SU-DHL-6 (cell line): ENCODE measurements at regions not wholly inside any gene's neighbourhood (a gene's known extent, or its start where the extent isn't known, plus 50 kb on each side); places are given as distances from the start of the nearest gene placed in this dataset.

ENCODE experiments used
- H2AFZ ChIP-seq: fragments of 200-600 bp; sonication (generic); 2 replicates; pipeline ENCODE4 v1.6.1; 2014; ENCODE audit warnings: low read depth, mild to moderate bottlenecking, moderate library complexity, mixed read lengths, antibody characterized with exemption, low read length; ENCODE audit not compliant: severe bottlenecking
- H3F3A ChIP-seq: fragments of 200-600 bp; shearing (Covaris generic); 2 replicates; pipeline ENCODE4 v1.6.0; 2016; ENCODE audit warnings: antibody characterized with exemption, mild to moderate bottlenecking; ENCODE audit not compliant: insufficient read depth
- H3K27ac ChIP-seq: fragments of 200-600 bp; sonication (generic); 2 replicates; pipeline ENCODE4 v1.5.1; 2016; ENCODE audit warnings: low read depth, mild to moderate bottlenecking, low read length, moderate library complexity, mixed read lengths
- H3K27me3 ChIP-seq: fragments of 200-600 bp; sonication (generic), shearing (Covaris generic); 2 replicates; pipeline ENCODE4 v1.6.0; 2014; ENCODE audit warnings: mild to moderate bottlenecking, low read length
- H3K36me3 ChIP-seq: fragments of 200-600 bp; sonication (generic); 2 replicates; pipeline ENCODE4 v1.6.1; 2014; ENCODE audit warnings: mild to moderate bottlenecking, low read length, mixed read lengths
- H3K4me2 ChIP-seq: fragments of 300-600, 200-600 bp; shearing (Covaris generic), sonication (generic); 2 replicates; pipeline ENCODE4 v1.6.0; 2014; ENCODE audit warnings: low read length, low read depth, mild to moderate bottlenecking; ENCODE audit not compliant: poor library complexity, severe bottlenecking
- H3K4me3 ChIP-seq: fragments of 200-600 bp; sonication (generic); 2 replicates; pipeline ENCODE4 v1.5.1; 2014; ENCODE audit warnings: antibody characterized with exemption, low read length, mild to moderate bottlenecking, mixed read lengths; ENCODE audit not compliant: insufficient read depth, poor library complexity, severe bottlenecking
- H3K79me2 ChIP-seq: fragments of 200-600 bp; sonication (generic); 2 replicates; pipeline ENCODE4 v1.6.1; 2014; ENCODE audit warnings: mild to moderate bottlenecking, low read length, moderate library complexity; ENCODE audit not compliant: insufficient read depth
- H3K9ac ChIP-seq: fragments of 200-600 bp; sonication (generic); 2 replicates; pipeline ENCODE4 v1.7.0; 2014; ENCODE audit warnings: mild to moderate bottlenecking, low read length
- H3K9me2 ChIP-seq: fragments of 200-600 bp; sonication (generic); replicated peaks from 2 replicates; pipeline ENCODE4 v1.6.1; 2014; ENCODE audit warnings: low read length; ENCODE audit not compliant: insufficient read depth
- H3K9me3 ChIP-seq: fragments of 200-600 bp; sonication (generic); 2 replicates; pipeline ENCODE4 v1.6.1; 2014; ENCODE audit warnings: low read length, mixed read lengths; ENCODE audit not compliant: insufficient read depth
- H4K20me1 ChIP-seq: fragments of 200-600 bp; sonication (generic); 2 replicates; pipeline ENCODE4 v1.6.1; 2014; ENCODE audit warnings: low read depth, mild to moderate bottlenecking, antibody characterized with exemption, low read length, moderate library complexity, mixed read lengths
- CTCF ChIP-seq: fragments of 200-600 bp; sonication (generic); IDR thresholded peaks from one replicate; pipeline ENCODE4 v1.5.1; 2017; ENCODE audit warnings: antibody characterized with exemption, mild to moderate bottlenecking, low read length, moderate library complexity; ENCODE audit not compliant: insufficient read depth, poor library complexity, severe bottlenecking
- EZH2phosphoT487 ChIP-seq: fragments of 200-600 bp; sonication (generic), shearing (Covaris generic); conservative IDR thresholded peaks from 2 replicates; pipeline ENCODE4 v1.6.1; 2018; ENCODE audit warnings: mild to moderate bottlenecking, antibody characterized with exemption, low read length, moderate library complexity, mixed read lengths

- H3K36me3 ChIP-seq: no peaks in the 10 kb centered on the region
- no peaks in the 10 kb centered on the region for H3K9me3 ChIP-seq
- H3K9me2 ChIP-seq: no peaks in the 10 kb centered on the region
- no peaks in the 10 kb centered on the region for H3K79me2 ChIP-seq
- H3K27me3 ChIP-seq: no peaks in the 10 kb centered on the region
- no peak overlapping the region for H3K9ac ChIP-seq
- no peak overlapping the region for H3K4me3 ChIP-seq
- no peak overlapping the region for H2AFZ ChIP-seq
- H3K27ac ChIP-seq: no peak overlapping the region
- H3F3A ChIP-seq: no peaks in the 10 kb centered on the region
- H4K20me1 ChIP-seq: no peaks in the 10 kb centered on the region
- H3K4me2 ChIP-seq: no peak overlapping the region
- TF ChIP-seq EZH2phosphoT487 (no peak), CTCF (peak; percentile 65)
Observed at GRCh38 chr5:128674837-128675446, 136.9 kb upstream of the FBN2 start.

GRCh38 chr5:128681096-128681495 lies 143.1 kb upstream of the FBN2 start:
- Histone ChIP-seq H4K20me1 (no peaks in the 10 kb centered on the region), H3K9me3 (no peaks in the 10 kb centered on the region), H3K4me3 (no peak overlapping the region), H3K27me3 (no peaks in the 10 kb centered on the region), H3K9me2 (no peaks in the 10 kb centered on the region), H3K9ac (no peak overlapping the region), H3K36me3 (no peaks in the 10 kb centered on the region), H3F3A (no peaks in the 10 kb centered on the region), H3K79me2 (no peaks in the 10 kb centered on the region), H2AFZ (no peak overlapping the region), H3K4me2 (no peak overlapping the region), H3K27ac (no peak overlapping the region)
- TF ChIP-seq EZH2phosphoT487: no peak

GRCh38 chr5:128681764-128682592 lies 143.9 kb upstream of the FBN2 start:
- TF ChIP-seq EZH2phosphoT487 (no peak), CTCF (no peak)
- H3K27ac ChIP-seq: no peak overlapping the region
- no peaks in the 10 kb centered on the region for H3K9me2 ChIP-seq
- no peak overlapping the region for H3K9ac ChIP-seq
- H3K27me3 ChIP-seq: no peaks in the 10 kb centered on the region
- no peak overlapping the region for H2AFZ ChIP-seq
- H3K9me3 ChIP-seq: no peaks in the 10 kb centered on the region
- H3K4me3 ChIP-seq: no peak overlapping the region
- no peak overlapping the region for H3K4me2 ChIP-seq
- H3K36me3 ChIP-seq: no peaks in the 10 kb centered on the region
- no peaks in the 10 kb centered on the region for H4K20me1 ChIP-seq
- H3K79me2 ChIP-seq: no peaks in the 10 kb centered on the region
- H3F3A ChIP-seq: no peaks in the 10 kb centered on the region

GRCh38 chr5:128682669-128683068 lies 144.6 kb upstream of the FBN2 start:
- Histone ChIP-seq H3K27me3 (no peaks in the 10 kb centered on the region), H3K27ac (no peak overlapping the region), H3K4me2 (no peak overlapping the region), H3K9me2 (no peaks in the 10 kb centered on the region), H2AFZ (no peak overlapping the region), H3F3A (no peaks in the 10 kb centered on the region), H3K9ac (no peak overlapping the region), H4K20me1 (no peaks in the 10 kb centered on the region), H3K36me3 (no peaks in the 10 kb centered on the region), H3K79me2 (no peaks in the 10 kb centered on the region), H3K4me3 (no peak overlapping the region), H3K9me3 (no peaks in the 10 kb centered on the region)
- TF ChIP-seq CTCF: no peak
- no peak for TF ChIP-seq EZH2phosphoT487
